NOMO-1 treated with DMSO at 0.1 percent for 48 hours (cell line): ENCODE measurements at regions not wholly inside any gene's neighbourhood (a gene's known extent, or its start where the extent isn't known, plus 50 kb on each side); places are given as distances from the start of the nearest gene placed in this dataset.
"Not testable (repeated sequence)": the region's sequence is repeated elsewhere in the genome, so short reads cannot be mapped to it uniquely, and the experiment has no call there.

Source experiments
- DNase-seq: peaks from one replicate; lab custom pipeline; 2025; ENCODE audit not compliant: unreplicated experiment; lab: John Stamatoyannopoulos, UW

DNA sequence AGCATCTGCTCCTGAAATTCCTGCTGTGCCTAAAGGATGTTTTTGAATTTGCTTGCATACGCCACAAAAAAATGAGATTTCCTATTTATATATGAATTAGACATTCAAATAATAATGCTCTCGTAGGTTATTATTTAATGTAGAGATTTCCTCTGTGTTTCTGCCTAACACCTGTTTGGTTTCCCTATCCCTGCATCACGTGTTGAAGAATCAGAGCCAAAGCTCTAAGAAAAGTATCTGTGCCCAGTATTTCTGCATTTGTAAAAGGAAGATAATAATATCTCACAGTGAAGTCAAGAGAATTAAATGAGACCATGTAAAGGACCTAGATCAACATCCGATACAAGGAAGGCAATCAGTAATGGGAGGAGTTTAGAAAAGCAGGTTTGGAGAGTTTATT is 179.5 kb downstream of the HNRNPD start:
- DNase-seq: no peak

DNA sequence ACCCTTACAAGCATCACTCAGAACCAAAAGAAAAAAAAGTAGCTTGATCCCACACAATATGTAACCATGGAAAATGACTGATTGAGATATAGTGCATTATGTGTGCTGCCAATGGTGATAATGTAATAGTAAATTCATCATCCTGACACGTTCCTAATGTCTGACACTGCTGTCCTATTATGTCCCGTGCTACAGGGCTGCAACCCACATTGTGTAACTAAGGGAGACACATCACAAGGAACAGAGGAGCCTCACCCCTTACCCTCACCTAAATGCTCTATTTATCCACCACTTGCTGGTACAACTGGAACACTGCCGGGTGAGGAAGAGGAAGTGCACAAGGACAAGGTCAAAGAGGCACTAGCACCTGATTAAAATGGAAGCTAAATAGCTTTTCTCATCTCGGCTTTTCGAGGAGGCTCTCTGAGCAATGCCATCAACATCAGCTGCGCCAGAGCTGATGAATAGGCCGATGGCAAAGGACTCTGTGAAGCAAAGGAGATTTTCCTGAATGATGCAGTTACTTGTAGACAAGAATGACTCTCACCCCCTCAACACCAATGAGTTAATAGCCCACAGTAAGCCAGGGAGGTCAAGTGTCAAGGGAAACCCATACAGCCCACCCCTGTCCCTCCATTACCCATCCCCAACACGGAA is 181.6 kb downstream of the HNRNPD start:
- DNase-seq: no peak

DNA sequence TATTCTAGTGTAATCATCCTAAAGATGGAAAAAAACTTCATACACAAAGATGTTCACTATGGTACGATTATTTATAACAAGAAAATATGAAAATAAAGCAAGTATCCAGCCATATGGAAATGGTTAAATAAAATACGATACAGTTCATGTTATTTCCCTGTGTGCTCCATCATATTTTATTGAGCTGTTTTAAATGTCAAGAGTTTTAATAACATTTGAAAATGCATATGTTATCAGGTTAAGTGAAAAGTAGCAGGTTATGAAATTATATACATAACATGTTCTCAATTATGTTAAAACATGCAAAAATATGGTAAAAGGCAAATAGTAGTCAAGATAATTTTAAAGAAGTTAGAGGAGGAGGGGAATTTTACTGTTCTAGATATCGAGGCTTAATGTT is 192.0 kb downstream of the HNRNPD start:
- DNase-seq: no peak

DNA sequence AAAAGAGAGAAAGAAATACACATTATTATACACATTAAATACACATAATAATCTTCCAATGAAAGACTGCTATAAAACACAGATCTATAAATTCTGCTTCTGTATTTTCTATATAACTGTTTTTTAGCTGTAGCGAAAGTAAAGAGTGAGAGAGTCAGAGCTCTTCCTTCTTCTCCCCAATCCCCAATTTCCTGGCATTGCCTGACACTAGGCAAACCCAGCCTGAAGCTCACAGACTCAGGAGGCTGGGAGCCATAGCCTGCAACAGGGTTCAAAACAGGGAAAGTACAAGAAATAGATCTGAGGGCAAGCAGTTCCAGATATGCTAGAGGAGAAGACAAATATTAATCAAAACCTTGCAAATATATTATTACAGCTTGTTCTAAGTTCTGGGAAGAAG is 201.6 kb downstream of the HNRNPD start:
- DNase-seq: no peak

DNA sequence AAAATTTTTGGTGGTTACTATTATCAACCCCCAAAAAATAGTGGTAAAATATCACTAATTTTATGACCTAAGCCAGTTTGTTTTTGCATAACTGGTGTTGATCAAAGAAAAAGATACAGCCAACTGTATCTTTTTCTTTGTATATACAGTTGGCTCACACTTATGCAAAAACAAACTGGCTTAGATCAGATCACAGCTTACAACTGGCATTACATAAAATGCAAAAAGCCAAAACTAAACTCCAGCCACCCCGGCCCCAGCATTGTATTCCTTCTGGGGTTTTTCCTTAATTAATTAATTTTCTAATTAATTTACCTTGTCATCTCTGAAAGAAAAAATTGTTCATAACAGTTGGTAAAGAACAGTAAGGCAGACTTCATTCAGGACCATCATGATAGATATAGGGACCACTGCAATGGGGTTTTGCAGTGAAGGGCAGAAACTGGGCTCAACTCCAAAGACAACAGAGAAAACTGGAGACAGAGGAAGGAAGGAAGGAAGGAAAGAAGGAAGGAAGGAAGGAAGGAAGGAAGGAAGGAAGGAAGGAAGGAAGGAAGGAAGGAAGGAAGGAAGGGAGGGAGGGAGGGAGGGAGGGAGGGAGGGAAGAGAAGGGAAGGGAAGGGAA is 202.1 kb downstream of the HNRNPD start:
- DNase-seq: no peak

DNA sequence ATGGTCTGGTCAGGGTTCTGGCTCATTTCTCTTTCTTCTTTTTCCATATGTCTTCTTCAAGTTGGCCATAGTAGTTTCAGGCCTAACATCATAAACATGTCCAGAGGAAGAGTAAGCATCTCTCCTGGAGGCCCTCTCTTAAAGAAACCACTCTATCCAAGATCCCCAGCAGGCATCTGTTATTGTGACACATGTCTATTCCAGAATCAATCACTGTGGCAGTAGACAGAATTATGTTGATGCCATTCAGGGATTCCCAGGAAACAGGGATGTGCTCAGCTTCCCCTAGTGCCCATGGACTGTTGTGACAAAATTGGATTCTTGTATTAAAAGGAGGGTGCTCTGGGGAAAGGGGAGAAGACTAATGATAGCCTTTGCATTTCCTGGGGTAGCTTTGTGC is 224.0 kb downstream of the HNRNPD start:
- no peak for DNase-seq

DNA sequence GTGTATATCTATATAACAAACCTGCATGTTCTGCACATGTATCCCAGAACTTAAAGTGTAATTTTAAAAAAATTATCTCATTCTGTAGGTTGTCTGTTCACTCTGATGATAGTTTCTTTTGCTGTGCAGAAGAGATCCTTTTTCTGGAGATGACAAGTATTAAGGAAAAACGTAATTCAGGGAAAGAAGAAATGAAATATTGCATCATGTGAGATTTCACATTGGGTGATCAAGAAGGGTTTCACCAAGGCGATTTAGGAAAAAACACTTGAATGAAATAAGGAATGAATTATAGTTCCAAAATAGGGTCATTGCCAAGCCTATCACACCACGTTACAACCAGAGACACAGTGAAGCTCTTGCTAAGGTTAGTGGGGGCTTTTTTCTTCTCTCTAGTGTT is 227.9 kb downstream of the HNRNPD start:
- DNase-seq: no peak

DNA sequence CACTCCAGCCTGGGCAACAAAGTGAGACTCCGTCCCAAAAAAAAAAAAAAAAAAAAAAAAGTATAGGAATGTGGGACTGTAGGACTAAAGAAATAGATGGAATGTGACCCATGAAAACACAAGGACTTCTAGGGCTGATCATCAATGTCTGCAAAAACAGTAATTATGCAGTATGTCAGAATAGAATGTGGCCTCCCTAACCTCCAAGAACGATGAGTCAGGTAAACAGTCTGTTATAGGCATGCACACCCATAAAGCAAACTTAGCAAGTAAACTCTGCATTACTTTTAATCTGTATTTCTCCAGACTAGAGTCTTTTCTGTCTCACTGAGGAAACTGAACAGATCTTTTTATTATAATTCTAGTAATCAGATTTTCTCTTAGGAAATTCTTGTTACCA is 233.4 kb downstream of the HNRNPD start:
- DNase-seq: no peak

DNA sequence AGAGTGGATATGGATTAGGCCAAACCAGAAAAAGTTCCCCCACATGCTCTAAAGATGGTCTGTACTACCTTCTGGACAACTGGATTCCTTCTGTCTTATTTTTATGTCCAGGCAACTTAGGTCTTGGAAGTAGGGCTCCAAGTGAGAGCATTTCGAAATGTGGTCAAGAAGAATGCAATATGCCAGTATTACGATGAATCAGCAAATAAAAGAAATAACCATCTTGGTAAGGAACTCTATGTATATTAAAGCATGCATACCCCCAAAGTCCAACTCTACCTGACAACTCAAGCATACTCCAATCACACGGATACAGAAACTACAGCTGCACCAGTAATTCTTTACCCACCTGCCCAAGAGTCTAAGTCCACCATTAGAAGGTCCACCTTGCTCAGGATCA is 234.5 kb downstream of the HNRNPD start:
- no peak for DNase-seq

DNA sequence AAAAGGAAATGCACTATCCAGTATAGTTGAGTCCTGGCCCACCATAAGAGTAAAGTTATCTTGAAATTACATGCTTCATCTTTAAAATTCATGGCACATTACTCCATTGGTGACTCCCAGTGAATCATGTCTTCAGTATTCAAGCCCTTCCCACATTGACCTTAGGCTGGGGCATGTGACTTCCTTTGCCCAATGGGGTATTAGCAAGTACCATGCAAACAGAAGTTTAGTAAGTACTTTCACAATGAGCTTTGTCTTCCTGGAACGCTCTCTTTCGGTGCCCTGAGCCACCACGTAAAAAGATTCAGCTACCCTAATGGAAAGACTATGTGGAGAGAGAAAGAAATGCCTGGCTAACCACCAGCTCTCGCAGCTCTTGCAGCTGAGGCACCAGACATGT is 235.4 kb downstream of the HNRNPD start:
- DNase-seq: no peak

DNA sequence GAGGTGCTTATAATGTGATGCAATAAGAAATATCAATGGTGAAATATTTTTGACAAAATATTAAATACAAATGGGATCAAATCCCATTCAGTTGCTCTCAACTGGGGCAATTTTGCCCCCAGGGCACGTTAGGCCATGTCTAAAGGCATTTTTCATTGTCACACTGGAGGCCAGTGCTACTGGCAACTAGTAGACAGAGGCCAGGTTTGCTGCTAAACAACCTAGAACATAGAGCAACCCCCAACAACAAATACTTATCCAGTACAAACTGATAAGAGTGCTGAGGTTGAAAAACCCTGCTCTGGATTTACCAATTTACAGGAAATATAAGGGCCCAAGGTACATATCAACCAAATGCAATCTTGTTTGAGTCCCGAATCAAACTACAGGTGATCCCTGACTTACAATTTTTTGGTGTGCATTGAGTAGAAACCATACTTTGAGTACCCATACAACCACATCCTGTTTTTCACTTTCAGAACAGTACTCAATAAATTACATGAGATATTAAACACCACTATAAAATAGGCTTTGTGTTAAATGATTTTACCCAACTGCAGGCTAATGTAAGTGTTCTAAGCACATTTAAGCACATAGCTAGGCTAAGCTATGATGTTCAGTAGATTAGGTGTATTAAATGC is 237.5 kb downstream of the HNRNPD start:
- DNase-seq: no peak

DNA sequence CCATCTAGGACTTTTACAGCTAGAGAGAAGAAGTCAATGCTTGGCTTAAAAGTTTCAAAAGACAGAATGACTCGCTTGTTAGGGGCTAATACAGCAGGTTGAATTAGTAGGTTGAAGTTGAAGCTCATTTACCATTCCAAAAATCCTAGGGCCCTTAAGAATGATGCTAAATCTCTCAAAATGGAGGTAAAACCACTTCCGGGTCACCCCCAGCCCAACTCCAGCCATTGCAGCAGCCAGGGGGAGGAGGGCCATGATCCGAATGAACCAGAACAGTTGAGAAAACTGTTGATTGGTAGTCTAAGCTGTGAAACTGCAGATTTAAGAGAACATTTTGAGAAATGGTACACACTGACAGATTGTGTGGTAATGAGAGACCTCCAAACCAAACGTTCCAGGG is 245.4 kb downstream of the HNRNPD start:
- no peak for DNase-seq

DNA sequence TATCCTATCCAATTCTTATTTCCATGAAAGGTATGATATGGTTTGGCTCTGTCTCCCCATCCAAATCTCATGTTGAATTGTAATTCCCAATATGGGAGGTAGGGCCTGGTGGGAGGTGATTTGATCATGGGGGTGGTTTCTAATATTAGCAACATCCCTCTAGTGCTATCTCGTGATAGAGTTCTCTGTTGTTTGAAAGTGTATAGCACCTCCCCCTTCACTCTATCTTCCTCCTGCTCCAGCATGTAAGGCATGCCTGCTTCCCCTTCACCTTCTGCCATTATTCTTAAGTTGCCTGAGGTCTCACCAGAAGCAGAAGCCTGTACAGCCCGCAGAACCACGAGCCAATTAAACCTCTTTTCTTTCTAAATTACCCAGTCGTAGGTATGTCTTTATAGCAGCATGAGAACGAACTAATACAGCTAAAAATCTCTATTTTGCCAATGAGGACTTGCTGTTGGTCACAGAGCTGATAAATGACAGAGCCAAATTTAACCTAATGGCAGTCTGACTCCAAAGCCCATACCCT is 247.2 kb downstream of the HNRNPD start:
- DNase-seq: no peak

DNA sequence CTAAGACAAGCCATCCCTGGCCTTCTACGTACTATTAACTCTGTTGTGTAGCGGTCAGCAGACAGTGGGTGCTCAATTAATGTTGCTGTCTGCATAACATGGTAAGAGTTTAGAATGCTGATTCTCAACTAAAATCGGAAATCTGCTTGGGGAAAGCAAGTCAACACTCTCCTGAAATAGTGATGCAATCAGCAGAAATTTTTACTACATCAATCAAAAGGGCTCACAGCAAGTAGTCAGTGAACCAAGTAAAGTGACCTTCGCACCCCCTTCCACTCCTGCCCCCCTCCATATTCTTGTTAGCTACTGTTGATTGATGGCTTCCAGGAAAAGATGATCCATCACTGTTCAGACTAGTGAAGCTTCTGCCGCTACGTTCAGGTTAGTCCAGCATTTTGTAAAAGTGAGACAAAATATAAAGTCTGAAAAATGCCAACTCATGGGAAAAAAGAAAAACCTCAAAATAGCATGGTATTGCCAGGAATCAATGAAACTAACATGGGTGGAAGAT is 247.9 kb downstream of the HNRNPD start:
- no peak for DNase-seq

DNA sequence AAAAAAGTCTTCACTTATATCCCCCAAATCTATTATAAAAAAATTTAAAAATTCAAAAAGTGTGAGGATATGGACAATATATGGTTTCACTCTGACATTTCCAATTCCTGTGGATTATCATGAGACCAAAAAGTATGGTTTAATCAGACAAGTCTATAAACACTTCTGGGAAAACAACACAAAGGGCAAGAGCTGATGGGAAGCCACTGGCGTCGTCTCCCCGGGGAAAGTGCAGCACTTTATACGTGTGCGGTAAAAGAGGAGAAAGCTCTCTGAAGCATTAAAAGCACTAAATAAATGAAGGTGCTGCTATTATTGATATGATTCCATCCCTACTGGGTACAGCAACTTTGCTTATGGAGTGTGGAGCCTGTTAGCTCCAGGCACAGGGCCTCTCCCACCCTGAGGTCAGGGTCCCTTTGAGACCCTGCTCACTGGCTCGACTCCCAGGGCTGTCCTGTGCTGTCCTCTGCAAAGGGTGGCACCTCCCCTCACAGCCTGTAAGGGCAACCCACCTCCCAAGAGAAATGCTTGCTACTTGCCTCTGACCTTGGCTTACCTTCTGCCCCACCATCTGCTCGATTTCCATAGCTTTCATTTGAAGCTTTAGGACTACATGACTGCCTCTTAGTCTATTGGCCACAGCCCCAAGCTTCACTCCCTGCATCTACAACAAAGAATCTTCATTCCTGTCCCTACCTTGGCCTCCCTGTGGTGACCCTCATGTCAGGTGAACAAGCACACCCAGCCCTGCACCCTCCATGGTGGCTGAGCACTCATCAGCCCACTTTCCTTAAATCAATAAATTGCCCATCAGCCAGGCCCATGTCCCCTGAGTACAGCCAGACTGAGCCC is 248.6 kb downstream of the HNRNPD start:
- DNase-seq: no peak

DNA sequence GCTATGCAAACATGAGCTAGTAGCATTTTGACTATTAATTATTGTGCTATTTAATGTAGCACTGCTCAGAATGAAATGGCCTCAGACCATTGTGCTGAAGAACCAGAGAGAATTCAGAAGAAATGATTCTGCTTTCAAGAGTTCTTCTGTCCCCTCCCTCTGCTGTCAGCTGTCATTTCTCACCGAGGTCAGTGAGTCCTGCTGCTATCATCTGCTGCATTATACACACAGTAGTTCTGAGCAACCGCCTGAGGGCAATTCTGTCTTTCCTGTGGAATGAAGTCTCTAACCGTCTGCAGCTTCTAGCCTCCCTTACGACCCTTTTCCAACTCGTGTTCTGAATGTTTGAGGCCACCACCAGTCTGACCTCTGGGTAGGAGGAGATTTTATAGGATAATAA is 249.4 kb downstream of the HNRNPD start:
- DNase-seq: no peak

DNA sequence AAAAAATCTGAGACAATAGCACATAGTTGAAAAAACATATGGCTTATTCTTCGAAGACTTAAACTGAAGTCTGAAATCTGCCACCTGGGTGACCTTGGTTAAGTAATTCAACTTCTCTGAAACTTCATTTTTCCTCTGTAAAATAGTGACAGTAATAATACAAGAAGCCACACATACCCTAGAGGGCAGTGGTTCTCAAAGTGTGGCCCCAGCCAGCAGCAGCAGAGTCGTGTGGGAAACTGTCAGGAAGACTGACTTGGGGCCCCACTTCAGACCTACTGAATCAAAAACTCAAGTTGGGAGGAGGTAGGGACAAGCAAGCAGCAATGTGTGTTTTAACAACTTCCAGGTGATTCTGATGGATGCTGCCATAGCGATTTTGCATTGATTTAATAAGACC is 249.9 kb downstream of the HNRNPD start:
- no peak for DNase-seq

DNA sequence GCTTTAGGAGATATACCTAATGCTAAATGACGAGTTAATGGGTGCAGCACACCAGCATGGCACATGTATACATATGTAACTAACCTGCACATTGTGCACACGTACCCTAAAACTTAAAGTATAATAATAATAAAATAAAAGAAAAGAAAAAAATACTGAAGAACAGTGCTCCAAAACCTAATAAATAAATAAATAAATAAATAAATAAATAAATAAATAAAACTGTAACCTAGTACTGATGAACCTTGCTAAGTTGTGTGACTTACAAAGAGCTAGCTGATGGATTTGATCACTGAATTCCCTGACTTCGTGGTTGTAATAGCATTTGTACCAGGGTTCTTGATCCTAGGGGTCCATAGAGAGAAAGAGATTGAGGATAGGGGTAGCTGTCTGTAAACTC is 258.6 kb downstream of the HNRNPD start:
- DNase-seq: not testable (repeated sequence)

DNA sequence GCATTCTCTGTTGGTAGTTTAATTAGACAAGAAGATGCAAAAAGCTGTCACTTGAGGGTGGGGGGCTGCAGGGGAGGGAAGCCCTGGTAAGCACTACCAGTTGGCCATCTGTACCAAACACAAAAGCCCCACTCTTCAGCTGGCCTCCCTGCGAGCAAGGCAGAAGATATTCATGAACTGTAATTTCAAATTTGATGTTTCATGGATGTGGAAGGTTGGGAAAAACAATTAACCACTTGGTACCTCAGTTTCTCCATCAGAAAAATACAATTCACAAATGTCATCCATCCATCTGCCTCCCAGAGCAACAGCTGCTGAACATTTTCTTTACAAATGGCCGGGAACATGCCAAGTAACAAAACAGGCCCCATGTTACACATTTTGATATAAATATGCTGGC is 265.3 kb downstream of the HNRNPD start:
- no peak for DNase-seq

DNA sequence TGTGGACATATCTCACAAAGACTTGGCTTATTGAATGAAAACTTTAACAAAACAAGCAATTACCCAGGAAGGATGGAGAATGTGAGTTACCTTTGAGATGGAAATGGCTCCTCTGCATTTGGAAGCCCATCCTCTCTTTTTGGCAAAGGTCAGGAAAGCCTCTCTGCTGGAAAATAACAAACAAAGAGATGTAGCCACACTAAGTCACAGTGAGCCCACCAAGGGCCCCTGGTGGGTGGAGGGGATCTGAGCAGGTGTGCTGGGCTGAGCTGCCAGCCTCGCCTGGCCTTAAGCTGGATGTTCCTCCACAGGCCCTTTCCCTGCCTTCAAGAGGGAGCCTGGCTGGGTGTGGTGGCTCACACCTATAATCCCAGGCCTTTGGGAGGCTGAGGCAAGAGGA is 269.2 kb downstream of the HNRNPD start:
- no peak for DNase-seq

DNA sequence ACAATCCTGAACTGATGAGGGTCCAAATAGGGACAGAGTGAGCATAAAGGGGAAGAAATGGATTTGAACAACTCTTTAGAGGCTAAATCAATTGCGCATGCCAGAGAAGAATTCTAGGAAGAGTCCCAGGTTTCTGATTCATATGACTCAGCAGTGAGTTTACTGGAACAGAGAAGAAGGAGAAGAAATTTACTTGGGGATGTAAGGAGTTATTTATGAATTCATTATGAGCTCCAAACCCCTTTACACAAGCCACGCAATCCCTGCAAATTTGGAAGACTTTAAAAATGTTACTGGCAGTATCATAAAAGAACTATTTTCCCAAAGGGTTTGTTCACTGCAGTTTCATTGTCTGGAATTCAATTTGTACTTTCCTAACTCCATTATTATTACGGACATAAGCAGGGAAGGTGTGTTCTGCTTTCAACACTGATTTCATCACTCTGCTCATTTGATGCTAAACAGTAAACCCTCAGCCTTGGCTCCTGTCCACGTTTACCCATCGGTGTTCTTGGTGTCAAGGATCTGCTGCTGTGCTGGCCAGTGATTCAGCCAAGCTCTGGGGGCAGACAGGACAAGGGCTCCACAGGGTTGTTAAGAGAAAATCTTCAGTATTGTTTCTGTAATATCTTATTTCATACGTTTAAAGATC is 273.7 kb downstream of the HNRNPD start:
- no peak for DNase-seq
